GM19099 (cell line): ENCODE measurements at regions not wholly inside any gene's neighbourhood (a gene's known extent, or its start where the extent isn't known, plus 50 kb on each side); places are given as distances from the start of the nearest gene placed in this dataset.

ENCODE experiments used
- POLR2A ChIP-seq: IDR thresholded peaks from 3 replicates; pipeline ENCODE4 v1.6.1; 2011; ENCODE audit warnings: low read depth; ENCODE audit not compliant: insufficient read length; ENCODE audit errors: extremely low read depth

DNA sequence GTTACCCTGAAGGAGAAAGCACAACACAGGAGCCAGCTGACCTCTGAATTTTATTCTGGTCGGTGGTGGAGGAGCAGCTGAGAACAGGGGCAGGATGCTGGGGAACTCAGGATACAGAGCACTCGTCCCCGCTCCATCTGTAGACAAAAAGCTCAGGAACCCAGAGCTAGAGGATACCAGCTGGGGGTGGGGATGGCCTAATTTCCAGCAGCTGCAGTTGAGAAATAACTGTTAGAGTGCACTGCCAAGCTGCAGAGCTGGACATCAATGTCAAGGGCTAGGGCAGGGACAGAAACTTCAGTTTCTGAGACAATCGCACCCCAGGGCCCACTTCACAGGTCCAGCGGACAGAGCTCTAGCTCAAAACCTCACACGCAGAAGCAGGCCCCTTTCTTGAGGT, 122.1 kb upstream of the GUCY1A1 start:
- no peak for TF ChIP-seq POLR2A

DNA sequence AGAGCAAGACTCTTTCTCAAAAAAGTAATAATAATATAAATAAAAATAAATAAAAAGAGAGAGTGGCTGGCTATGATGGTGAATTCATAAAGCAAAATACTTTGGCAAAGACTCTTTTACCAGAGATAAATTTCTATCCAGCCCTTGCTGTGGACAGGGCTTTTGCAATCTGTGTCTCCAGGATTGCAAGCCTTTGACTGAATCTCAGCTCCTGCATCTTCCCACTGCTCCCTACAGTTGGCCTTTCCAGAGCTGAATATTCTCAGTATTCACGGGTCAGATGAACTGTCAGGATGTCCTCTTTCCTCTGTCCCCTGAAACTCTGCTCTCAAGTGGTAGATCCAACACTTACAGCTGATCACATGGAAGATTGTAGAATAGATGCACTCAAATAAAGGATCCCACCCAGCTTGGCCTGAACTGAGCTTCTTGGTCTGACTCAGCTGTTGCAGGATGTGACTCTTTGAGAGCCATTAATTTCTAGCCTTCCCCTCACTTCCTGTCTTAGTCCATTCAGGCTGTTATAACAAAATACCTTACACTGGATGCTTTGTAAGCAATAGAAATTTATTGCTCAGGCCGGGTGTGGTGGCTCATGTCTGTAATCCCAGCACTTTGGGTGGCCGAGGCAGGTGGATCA, 123.4 kb upstream of the GUCY1A1 start:
- TF ChIP-seq POLR2A, result no peak

DNA sequence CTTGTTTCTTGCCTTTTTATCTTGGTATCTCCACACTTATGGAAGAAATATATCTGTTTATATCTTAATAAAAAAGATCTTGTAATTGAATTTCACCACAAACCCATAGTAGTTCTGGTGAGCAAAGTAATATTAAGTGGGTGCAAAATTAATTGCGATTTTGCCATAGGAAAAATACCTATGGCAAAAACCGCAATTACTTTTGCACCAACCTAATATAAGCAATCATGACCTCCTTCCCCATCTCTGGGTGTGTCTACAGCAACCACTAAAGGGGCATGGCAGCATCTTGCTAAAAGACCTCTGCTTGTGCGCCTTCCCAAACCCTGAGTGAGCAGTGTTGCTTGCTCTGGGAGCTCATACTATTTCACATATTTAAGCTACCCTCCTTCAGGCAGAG, 124.2 kb upstream of the GUCY1A1 start:
- no peak for TF ChIP-seq POLR2A

DNA sequence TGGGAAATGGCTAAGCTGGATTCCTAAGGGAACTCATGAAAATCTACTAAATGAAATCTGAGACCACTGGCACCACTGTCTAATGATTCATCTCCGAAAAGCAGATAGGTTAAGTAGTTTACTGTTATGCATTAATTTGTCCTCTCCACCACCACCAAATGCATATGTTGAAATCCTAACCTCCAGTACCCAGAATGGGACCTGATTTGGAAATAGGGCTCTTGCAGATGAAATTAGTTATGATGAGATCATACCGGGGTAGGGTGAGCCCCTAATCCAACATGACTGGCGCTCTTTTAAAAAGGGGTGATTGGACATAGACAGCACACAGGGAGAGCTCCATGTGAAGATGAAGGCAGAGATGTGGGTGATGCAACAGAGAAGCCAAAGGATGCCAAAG, 124.9 kb upstream of the GUCY1A1 start:
- TF ChIP-seq POLR2A, result no peak

DNA sequence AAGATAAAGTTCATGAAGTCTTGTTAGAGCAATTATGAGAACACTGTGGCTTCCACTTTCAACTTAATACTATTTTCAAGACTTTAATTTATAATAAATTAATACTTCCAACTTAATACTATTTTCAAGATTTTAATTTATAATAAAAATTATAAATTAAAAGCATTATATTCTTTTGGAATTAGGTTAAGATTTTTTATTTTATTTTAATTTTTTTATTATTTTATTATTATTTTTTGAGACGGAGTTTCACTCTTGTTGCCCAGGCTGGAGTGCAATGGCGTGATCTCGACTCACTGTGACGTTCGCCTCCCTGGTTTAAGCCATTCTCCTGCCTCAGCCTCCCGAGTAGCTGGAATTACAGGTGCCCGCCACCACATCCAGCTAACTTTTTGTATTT, 126.0 kb upstream of the GUCY1A1 start:
- TF ChIP-seq POLR2A, result no peak

DNA sequence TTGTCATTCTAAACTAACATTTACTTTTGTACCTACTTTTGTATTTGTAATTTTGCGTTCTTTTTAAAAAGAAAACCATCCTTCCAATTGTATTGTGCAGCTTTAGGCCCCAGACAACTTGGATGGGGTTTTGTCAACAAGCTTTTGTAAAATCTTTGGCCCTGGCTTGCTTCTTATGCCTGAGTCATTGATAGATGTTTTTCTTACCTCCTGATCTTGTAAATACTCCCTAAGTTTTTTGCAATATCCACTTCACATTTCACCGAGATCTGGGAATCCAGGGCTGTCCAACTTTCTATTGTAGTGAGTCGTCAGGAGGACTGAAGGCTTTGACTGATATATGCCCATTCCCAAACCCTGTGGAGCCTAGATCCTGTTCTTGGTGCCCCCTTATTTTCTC, 126.9 kb upstream of the GUCY1A1 start:
- TF ChIP-seq POLR2A, result no peak

DNA sequence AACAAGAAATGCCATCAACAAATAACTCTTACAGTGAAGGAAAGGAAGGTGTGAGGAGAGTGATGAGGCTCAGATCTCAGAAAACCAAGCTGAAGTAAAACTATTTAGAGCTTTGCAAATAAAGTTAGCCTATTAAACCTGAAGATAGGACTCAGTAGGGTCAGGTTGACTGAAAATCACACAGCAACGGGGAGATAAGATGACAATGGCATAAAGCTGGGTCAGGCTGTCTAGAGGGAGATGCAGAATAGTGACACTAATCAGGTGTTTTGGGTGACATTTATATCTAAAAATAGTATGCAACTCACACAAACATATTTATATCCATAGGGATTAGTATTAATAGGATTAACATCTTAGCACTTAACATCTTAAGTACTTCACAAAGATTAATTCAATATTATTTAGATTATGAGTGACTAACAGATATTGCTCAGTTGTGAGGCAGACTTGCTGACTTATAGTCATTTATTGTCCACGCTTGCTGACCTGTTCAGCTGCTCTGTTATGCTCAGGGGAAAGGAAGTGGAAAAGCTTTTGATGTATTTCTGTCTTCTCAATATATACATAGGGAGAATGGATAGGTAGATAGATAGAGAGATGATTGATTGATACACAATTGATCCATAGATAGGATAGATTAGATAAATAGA, 130.7 kb upstream of the GUCY1A1 start:
- TF ChIP-seq POLR2A, result no peak

DNA sequence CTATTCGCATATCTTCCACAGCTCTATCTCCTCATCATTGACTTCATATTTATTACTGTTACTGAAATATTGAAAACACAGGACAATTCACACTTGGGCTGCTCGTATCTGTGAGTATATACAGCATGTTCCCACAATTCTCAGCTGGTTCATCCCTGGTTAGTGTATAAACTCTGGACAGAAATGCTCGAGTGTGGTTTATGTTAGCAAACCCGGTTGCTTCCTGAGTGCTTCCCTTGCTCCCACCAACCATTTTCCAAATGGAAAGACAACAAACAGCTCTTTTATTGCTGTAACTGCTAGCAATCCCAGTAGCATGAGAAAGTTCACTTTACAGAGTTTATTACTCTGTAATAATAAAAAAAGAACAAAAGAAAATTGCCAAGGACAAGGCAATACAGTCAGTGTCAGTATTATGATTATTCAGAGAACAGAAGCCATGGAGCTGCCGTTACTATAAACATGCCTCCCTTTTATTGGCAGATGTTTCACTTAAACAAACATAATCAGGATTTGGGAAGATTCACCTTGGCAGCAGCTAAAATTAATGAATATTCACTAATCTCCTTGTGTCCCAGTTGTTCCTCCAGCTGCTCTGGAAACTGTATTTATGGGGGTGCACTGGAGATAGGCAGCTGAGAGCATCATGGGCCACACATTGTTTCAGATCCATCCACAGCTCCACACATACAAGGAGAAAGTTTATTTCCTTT, 134.1 kb upstream of the GUCY1A1 start:
- no peak for TF ChIP-seq POLR2A

DNA sequence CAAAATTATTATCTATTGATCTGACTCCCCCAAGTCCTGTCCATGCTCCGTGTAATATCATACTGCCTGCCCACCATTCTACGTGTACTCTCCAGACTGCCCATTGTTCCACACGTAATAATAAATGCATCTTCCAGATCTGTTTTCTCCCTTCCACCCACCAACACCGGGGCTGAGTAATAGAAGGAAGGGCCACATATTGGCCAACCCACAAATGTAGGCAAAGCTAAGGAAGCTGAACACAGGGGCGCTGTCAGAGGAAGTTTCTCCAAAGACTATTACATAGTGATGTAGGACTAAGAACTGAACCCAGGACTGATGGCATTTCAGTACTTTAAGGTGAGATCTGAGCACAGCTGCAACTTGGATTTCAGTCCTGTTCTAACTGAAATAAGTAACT, 135.8 kb upstream of the GUCY1A1 start:
- no peak for TF ChIP-seq POLR2A

DNA sequence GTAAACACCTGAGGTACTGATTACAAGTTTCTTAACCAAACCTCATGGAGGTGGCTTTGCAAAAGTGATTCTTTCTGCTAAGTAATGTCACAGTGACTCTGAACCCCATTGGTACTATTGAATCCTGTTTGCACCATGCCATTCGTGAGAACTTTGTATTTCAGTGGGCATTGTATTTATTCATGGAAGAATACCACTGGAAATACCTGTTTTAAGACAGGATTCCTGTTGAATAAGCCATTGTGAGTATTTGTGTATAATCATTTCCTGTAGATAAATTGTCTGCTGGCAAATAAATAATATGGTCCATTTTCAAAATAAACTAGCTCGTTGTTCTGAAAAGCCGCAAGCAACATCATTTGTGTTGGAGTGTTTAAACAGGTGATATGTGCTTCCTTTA, 136.4 kb upstream of the GUCY1A1 start:
- TF ChIP-seq POLR2A, result no peak

DNA sequence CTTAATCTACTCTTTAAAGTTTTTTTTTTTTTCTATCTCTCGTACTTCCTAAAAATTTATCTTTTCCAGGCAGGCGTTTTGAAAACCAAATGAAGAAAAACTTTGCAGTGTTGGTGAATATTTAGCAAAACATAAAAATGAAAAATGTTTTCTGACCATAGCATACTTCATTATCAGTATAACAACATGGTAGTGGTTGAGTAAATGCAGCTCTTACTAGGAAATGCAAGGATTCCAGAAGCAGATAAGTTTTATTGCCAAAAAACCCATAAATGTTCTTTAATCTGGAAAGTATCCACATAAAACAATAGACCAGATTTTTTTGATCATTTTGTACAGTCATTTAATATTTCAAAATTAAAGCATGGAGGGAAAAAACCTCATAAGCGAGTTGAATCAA, 136.9 kb upstream of the GUCY1A1 start:
- no peak for TF ChIP-seq POLR2A

DNA sequence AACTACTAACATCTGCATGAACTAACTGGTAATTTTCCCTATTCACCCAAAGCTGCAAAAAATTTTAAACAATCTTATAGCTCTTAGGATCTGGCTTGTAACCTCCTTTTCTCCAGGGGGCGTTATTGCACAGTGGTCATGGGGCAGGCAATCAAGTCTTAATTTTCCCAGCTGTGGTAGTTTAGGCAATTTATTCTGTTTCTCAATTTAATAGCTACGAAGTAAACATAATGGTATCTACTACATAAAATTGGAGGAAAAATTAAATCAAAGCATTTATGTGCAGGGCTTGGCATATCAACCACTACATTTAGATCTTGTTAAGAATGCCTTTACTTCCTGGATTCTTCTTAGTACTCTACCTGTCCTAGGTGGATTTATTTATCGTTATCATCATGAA, 137.4 kb upstream of the GUCY1A1 start:
- TF ChIP-seq POLR2A, result no peak

DNA sequence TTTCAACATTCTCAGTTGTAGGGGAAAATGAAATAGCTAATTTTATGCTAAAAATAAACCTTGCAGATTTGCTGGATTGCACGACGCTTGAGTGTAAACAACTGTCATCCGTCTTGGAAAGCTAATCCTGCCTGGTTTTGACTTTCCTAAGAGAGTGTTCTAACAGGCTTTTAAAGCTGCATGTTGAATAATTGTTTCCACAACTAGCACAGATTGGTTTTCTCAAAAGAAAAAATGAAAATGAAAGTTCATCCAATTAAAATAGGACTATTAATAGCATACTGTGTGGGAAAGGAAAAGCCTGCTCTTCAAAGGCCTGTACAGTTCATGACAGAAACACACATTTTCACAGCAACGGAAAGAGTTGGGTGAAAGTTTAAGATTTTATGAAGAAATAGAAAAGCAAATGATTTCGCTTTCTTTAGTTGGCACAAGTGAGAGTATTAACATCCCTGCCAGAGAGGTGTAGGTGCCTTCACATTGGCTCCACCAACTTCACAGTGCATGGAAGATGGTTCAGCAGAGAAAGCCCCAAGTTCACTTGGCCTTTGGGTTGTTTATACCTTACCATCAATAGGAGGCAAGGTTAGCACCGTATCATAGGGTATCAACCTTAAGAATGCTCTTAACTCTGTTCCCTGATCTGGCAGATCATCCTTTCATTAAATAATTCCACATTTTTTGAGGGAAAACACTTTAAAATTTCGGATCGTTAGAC, 140.0 kb upstream of the GUCY1A1 start:
- TF ChIP-seq POLR2A, result no peak

DNA sequence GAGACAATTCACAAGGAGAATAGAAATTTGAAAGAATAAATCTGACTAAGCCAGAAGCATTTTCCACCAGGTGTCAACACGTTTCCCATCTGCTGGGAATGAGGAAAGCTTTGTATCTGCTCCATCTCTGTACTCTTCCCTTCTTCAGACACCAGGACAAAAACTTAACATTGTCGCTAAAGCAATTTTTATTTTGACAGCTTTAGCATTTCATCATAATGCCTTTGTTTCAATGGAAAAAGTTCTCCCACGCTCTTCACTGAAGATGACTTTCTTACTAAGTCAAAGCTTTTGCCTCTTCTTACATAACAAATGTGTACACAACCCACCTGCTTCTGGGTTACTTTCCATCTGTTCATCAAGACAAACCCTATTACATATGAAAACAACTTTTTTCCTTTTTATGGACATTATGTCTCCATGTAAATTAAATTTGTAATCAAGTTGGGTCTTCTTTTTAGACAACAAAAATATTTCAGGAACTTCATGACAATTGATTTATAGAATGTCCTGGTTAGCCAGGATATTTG, 141.7 kb upstream of the GUCY1A1 start:
- no peak for TF ChIP-seq POLR2A

DNA sequence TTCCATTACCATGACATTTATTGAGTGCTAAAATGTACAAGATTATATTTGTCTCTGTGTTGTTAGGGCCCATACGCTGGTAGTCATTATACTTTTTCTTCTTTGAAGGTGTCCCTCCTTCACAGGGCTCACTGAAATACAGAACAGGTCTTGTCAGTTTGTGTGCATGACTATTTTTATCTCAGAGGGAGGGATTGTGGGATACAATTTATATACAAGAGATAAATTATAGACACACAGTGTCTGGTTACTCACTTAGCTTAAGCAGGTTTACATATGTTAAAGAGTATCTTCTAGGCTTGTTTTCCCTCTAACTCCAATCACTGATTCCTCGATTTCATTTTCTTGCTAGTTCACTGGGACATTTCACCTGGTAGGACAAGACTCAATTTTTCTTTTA, 143.3 kb upstream of the GUCY1A1 start:
- no peak for TF ChIP-seq POLR2A

DNA sequence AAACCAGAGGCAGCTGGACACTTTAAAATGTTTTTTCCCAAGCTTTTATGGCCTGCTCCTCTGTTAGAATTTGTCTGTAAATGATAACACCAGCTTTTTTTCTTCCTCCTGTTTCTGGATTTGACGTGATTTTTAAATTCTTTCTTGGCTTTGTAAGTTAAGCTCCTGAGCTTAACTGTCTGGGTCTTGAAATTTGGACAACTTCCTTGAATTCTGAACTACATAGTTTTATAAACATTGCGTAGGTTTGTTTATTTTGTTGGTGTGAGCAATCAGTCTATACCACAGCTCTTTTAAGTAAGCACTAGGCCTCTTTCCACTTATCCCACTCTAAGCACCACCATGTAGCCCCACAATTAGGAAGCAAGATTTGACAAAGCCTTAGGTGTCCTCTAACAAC, 144.4 kb upstream of the GUCY1A1 start:
- TF ChIP-seq POLR2A, result no peak

DNA sequence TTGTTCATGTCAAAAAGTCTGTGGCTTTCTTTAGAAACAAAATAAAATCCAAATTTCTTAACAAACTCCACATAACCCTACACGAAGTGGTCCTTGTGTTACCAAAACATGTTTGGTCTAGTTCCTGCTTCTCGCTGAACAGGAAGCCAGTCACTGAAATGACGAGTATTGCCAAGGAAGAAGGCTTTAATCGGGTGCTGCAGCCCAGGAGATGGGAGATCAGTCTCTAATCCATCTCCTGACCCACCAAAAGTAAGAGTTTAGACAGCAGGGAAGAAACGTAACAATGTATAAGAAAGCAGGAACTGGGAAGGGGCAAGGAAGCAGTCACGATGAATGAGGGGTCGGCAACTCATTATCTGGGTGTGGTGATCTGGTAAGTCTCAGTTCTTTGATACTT, 144.6 kb upstream of the MAP9 start:
- TF ChIP-seq POLR2A, result no peak
